GM18951 (cell line): ENCODE measurements at regions not wholly inside any gene's neighbourhood (a gene's known extent, or its start where the extent isn't known, plus 50 kb on each side); places are given as distances from the start of the nearest gene placed in this dataset.

ENCODE experiments used
- POLR2A ChIP-seq: IDR thresholded peaks from 4 replicates; pipeline ENCODE4 v1.6.1; 2011; ENCODE audit warnings: mild to moderate bottlenecking; ENCODE audit not compliant: insufficient read length, insufficient read depth; ENCODE audit errors: extremely low read depth
- in situ Hi-C: fragments of 300-500 bp; cut with MboI; formaldehyde crosslinking; loops from one replicate; pipeline ENCODE4 v1.12.0; 2022; ENCODE audit warnings: low sequenced_read_pairs, mixed read lengths, inconsistent platforms; ENCODE audit not compliant: unreplicated experiment

DNA sequence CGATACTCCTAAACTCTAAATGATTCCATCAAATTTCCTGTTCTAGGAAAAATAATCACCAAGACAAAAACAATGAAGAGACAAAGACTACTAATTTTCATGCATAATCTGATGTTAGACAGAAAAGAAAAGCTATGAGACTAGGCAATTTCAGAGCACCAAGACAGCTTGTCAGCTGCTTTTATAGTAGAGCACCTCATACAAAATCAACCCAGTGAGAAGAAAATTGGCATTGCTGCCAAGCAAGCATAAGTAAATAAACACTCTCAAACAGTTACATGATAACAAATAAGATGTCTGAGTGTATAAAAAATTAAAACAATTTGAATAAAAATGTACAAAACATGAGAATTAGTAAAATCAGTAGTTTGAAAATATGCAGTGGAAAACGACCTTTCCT, 1544.6 kb downstream of the C4orf33 start:
- TF ChIP-seq POLR2A, result no peak
- in situ Hi-C loops, result no loop called here

DNA sequence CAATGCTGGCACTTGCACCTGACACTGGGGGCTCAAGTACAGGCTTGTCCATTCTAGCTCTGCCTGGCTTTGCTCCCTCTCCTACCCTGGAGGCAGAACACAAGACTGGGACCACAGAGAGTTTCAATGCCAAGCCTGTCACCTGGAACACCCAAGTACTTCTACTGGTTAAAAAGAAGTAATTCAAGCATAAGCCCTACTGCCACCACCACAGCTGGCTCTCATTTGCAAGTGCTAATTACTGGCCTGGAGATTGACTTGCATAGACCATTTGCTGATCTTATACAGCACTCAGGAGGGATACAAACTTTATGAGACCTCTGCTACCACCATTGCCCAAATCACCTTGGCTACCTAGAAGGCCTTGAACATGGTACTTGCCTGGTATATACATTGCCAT, 1550.9 kb downstream of the C4orf33 start:
- in situ Hi-C loops, result no loop called here
- TF ChIP-seq POLR2A, result no peak

DNA sequence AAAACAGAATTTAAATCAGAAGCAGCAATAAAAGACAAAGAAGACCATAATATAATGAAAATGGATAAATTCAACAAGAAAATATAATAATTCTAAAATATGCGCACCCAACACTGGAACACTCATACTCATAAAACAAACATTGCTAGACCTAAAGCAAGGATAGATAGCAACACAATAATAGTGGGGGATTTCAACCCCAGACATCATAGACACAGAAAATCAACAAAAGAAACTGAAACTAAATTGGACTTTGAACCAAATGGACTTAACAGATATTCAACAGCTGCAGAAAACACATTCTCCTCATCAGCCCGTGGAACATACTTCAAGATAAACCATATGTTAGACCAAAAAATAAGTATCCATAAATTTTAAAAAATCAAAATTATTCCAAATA, 1552.6 kb downstream of the C4orf33 start:
- in situ Hi-C loops, result no loop called here
- no peak for TF ChIP-seq POLR2A

DNA sequence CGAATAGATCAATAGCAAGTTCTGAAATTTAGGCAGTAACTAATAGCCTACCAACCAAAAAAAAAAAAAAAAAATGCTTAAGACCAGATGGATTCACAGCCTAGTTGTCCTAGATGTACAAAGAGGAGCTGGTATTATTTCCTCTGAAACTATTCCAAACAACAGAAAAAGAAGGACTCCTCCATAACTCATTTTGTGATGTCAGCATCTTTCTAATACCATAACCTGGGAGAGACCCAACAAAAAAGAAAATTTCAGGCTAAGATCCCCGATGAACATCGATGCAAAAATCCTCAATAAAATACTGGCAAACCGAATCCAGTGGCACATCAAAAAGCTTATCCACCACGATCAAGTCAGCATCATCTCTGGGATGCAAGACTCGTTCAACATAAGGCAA, 1557.9 kb downstream of the C4orf33 start:
- no peak for TF ChIP-seq POLR2A

DNA sequence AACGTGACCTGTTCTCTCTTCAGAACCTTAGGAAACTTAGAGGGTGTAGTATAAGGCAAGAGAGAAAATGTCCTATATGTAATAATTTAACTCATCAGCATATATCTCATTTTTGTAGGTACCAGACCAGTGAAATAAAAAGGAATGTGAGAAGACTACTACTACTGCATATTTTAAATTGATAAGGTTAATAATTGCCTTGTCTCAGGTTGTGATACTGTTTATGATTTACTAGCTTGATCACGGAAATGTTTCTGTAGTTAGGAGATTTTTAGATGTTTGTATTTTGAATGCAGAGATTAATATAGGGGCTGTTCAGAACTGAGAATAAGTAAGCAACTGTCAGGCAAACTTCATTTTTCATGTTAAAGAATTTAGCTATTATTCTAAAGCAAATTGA, 1563.4 kb downstream of the C4orf33 start:
- TF ChIP-seq POLR2A, result no peak
- in situ Hi-C loops, result no loop called here

More for the DNA sequence above, 1557.9 kb downstream of the C4orf33 start:
- in situ Hi-C loops, result no loop called here

DNA sequence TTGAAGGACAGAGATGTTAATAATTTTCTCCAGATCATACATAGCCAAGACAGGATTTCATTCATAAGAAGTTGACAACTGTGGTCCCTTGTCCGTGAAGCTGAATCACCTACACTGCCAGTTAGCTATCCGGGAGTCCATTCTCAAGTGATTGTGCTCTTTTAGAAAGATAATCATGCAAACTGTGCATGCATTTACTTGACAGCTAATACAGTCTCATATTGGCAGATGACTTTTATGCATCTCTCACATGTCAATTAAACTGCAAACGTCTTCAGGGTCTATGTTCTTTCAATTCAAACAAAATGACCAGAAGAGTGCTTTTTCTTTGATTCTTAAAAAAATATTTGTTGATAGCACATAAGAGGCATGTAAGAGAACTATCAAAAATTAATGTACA, 1572.9 kb downstream of the C4orf33 start:
- in situ Hi-C loops, result no loop called here
- TF ChIP-seq POLR2A, result no peak

DNA sequence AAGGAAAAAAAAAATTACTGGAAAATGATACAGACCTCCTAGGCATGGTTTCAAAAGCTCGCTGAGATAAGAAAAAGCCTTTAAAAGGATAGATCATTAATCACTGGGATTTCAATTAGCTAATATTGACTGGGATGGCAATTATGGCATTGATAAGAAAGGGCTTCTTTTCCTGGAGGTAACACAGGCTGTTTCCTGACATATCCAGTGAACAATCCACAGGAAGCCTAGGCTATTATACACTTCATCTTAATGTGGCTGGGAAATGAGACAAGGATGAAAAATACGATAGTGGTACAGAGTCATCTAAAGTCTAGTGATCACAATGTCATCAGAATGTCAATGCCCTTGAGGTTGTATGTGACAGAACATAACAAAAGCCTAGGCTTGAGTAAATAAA, 1579.3 kb downstream of the C4orf33 start:
- in situ Hi-C loops, result no loop called here
- TF ChIP-seq POLR2A, result no peak

DNA sequence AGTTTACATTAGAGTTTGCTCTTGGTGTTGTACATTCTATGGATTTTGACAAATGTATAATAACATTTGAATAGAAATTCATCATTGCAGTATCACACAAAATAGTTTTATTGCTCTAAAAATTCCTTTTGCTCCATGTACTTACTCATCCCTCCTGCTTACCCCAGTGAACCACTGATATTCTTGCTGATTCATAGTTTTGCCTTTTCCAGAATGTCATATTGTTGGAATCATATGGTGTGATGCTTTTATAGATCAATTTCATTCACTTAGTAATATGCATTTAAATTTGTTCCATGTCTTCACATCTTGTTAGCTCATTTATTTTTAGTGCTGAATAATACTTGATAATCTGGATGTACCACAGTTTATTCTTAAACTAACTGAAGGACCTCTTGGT, 1593.2 kb downstream of the C4orf33 start:
- in situ Hi-C loops, result no loop called here
- TF ChIP-seq POLR2A, result no peak

DNA sequence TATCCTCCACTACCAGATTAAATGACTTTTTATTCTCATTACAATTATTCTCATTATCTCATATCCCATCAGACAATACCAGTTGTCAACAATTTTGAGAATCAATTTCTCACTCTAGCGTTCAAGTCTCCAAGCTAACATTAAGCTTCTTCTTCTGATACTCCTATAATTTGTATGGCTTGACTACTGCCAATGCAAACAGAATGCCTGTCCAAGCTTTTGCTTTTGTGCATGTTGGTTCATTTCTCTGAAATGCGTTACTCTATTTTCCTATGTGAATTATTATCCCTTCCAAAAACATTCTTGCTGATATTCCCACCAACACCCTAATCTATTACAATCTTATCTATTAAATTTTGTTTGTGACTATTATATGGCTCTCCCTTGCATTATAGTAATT, 1602.3 kb downstream of the C4orf33 start:
- in situ Hi-C loops, result no loop called here
- no peak for TF ChIP-seq POLR2A

DNA sequence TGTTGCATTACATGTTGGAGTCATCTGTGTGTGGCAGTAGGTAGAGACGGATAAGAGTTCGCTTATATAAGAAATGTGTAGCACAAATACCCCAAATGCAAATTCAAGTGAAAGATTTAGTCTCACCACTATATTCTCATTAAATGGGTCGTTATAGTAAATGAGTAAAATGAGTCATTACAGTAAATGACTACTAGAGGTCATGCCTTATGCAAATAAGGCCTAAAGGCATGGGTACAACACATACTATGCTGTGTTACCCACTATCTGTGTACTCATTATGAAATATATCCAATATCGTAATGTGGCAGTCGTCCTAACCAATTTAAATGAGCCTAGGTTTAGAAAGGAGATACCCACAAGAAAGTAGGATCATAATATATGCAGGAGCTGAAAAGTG, 1603.1 kb downstream of the C4orf33 start:
- TF ChIP-seq POLR2A, result no peak
- in situ Hi-C loops, result no loop called here

DNA sequence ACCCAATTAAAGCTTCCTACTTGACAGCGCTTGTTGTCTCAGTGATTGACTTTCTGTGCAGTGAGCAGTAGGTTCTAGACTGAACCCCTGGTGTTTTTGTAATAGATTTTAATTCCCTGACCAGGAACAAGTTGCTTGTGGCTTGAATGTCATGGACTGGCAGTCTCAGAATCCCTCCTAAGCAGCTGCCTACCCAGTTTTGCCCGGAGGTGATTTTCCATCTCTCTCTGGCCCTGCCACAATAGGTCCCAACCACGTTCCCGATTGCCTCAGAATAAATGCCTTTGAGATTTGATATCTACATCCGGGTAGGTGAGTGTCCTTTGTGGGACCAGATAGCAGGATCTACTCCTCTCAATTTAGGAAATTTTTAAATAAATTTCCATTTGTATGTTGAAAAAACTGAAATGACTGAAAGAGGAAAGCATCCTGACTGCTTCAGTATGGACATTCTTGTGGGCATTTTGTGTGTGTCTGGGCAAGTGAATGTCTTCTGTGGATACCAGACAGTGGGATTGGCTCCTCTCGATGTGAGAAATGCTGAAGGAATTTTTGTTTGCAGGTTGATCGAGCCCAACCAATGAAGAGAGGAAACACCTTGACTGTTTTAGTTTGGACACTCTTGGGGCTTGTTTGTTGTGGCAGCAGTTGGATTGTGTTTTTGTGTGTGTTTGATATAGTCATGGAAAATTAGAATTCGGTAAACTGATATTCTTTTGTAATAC, 1607.4 kb downstream of the C4orf33 start:
- in situ Hi-C loops, result no loop called here
- TF ChIP-seq POLR2A, result no peak

DNA sequence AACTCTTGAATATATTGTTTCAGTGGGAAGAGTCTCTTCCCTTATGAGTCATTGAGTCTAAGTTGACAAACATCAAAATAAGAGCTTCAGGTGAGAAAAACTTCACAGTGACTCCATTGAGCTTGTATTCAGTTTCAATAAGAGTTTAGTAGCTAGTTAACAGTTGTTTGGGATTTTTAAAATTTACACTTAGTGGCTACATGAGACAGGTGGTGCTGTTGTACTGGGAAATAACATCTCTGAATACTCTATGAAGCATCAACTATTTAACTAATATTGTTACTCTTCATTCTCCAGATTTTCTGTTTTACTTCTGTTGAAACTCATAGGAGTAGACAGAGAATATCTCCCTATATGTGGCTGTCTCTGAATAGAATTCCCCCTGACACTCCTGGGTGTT, 1609.1 kb downstream of the C4orf33 start:
- in situ Hi-C loops, result no loop called here
- no peak for TF ChIP-seq POLR2A

DNA sequence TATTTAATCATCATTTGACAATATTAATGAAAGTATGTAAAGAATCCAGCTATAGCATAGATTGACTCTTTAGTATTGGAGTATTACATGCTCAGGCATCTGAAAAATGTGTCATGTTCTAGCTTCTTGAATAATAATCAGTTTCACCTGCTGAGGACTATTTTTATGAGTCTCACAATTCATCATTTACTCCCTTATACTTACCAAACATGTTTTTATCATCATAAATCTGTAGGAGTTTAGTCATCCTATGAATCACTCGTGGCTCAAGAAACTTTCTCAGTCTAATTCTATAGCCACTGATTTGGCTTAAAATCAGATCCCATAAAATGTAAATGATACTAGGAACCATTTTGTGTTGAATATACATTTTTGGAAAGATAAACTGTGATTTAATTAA, 1616.1 kb downstream of the C4orf33 start:
- no peak for TF ChIP-seq POLR2A
- in situ Hi-C loops, result no loop called here

DNA sequence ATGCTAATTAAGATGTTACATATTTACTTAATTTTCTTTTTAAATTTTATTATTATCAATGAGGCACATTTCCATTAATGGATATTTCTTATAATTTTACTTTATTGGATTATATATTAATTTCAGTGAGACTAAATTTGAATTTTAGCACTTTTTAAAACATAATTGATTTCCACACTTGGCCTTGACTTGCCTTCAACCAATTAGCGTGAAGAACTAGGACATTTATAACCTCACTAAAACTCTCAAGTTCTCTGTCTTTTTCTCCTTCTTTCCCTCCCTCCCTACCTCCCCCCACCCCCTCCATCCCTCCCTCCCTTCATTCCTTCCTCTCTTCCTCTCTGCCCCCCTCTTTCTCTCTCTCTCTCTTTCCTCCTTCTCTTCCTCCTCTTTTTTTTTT, 1618.1 kb downstream of the C4orf33 start:
- no peak for TF ChIP-seq POLR2A
- in situ Hi-C loops, result no loop called here

DNA sequence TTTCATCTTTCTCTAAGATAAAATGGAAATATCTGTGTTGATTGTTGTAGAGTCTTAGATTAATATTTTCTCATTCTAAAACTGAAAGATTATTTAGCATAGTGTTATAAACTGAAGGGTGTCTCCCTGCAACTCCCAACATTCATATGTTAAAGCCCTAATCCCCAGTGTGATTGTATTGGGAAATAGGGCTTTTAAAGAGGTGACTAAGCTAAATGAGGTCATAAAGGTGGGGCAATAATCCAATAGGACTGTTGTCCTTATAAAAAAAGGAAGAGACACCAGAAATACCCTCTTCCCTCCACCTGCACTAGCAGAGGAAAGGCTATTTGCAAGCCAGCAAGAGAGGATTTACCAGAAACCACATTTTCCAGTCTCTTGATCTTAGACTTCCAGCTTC, 1626.4 kb downstream of the C4orf33 start:
- no peak for TF ChIP-seq POLR2A
- in situ Hi-C loops, result no loop called here
